Mesodermal cell (in vitro differentiated cells): ENCODE measurements at regions not wholly inside any gene's neighbourhood (a gene's known extent, or its start where the extent isn't known, plus 50 kb on each side); places are given as distances from the start of the nearest gene placed in this dataset.

Experiments
- H3K27ac ChIP-seq: 2 replicates; pipeline ENCODE4 v1.7.0; 2013; ENCODE audit warnings: mild to moderate bottlenecking, low read depth, low read length, moderate library complexity; ENCODE audit not compliant: severe bottlenecking
- H3K36me3 ChIP-seq: 2 replicates; pipeline ENCODE4 v1.7.1; 2013; ENCODE audit warnings: mild to moderate bottlenecking, low read length, moderate library complexity; ENCODE audit not compliant: control insufficient read depth, insufficient read depth
- H3K4me1 ChIP-seq: one replicate; pipeline ENCODE4 v1.7.1; 2013; ENCODE audit warnings: mild to moderate bottlenecking, low read length; ENCODE audit not compliant: insufficient read depth, control insufficient read depth, poor library complexity, severe bottlenecking
- H3K4me3 ChIP-seq: 2 replicates; pipeline ENCODE4 v1.7.0; 2013; ENCODE audit warnings: low read length, control low read depth, mild to moderate bottlenecking; ENCODE audit not compliant: insufficient read depth, poor library complexity, severe bottlenecking; ENCODE audit errors: extremely low read depth
- H3K9me3 ChIP-seq: 2 replicates; pipeline ENCODE4 v1.7.1; 2013; ENCODE audit warnings: mild to moderate bottlenecking, low read length, moderate library complexity; ENCODE audit not compliant: control insufficient read depth
- WGBS, 2 experiments: methylation state at CpG; one replicate each; pipeline ENCODE4 v1.1.5; 2013; ENCODE audit warnings: missing lambda C conversion rate in 2 of 2; ENCODE audit not compliant: insufficient coverage in 2 of 2; 5-methylcytosine and 5-hydroxymethylcytosine counted together

- no CpG with 5 or more reads among the region's 1 CpG for WGBS, 2 experiments
- peaks cover 57% of the 10 kb centered on the region for H3K4me1 ChIP-seq
- H3K36me3 ChIP-seq, result no peaks in the 10 kb centered on the region
- H3K4me3 ChIP-seq, result no peak overlapping the region
- H3K9me3 ChIP-seq, result no peaks in the 10 kb centered on the region
- H3K27ac ChIP-seq, result no peak overlapping the region
Observed at GRCh38 chr17:13753771-13754170, 152.0 kb upstream of the HS3ST3A1 start.

GRCh38 chr17:13755851-13756250 is 154.1 kb upstream of the HS3ST3A1 start:
- H3K27ac ChIP-seq, result no peak overlapping the region
- H3K9me3 ChIP-seq, result no peaks in the 10 kb centered on the region
- H3K4me1 ChIP-seq, result peaks cover 39% of the 10 kb centered on the region
- H3K36me3 ChIP-seq, result no peaks in the 10 kb centered on the region
- H3K4me3 ChIP-seq, result no peak overlapping the region
- WGBS, 2 experiments, result 93 to 98% methylated on average over 4 to 5 of the region's 8 CpGs

- no peak overlapping the region for H3K27ac ChIP-seq
Observed at GRCh38 chr17:13756763-13757162, 155.0 kb upstream of the HS3ST3A1 start.

GRCh38 chr17:13757871-13758270 is 156.1 kb upstream of the HS3ST3A1 start:
- Histone ChIP-seq H3K4me3 (no peak overlapping the region), H3K27ac (no peak overlapping the region)
- WGBS, 2 experiments, result no CpG with 5 or more reads among the region's 2 CpGs

More at GRCh38 chr17:13756763-13757162, 155.0 kb upstream of the HS3ST3A1 start:
- Histone ChIP-seq H3K4me3 (no peak overlapping the region), H3K36me3 (no peaks in the 10 kb centered on the region), H3K9me3 (no peaks in the 10 kb centered on the region), H3K4me1 (peaks cover 30% of the 10 kb centered on the region)
- 50% methylated on average over 1 of the region's 2 CpGs; no CpG with 5 or more reads in 1 of the 2 experiments for WGBS, 2 experiments

GRCh38 chr17:13759518-13760335 is 158.0 kb upstream of the HS3ST3A1 start:
- Histone ChIP-seq H3K36me3 (no peaks in the 10 kb centered on the region), H3K4me1 (peaks cover 19% of the 10 kb centered on the region), H3K27ac (no peak overlapping the region), H3K9me3 (no peaks in the 10 kb centered on the region), H3K4me3 (no peak overlapping the region)
- 100% methylated on average over 1 of the region's 6 CpGs; no CpG with 5 or more reads in 1 of the 2 experiments for WGBS, 2 experiments

More at GRCh38 chr17:13757871-13758270, 156.1 kb upstream of the HS3ST3A1 start:
- no peaks in the 10 kb centered on the region for H3K36me3 ChIP-seq
- H3K9me3 ChIP-seq, result no peaks in the 10 kb centered on the region
- H3K4me1 ChIP-seq, result peaks cover 28% of the 10 kb centered on the region

GRCh38 chr17:13761038-13761603 is 159.4 kb upstream of the HS3ST3A1 start:
- no peak overlapping the region for H3K4me3 ChIP-seq
- no peaks in the 10 kb centered on the region for H3K9me3 ChIP-seq
- WGBS, 2 experiments, result no CpG with 5 or more reads among the region's 2 CpGs
- H3K4me1 ChIP-seq, result peaks cover 16% of the 10 kb centered on the region
- no peaks in the 10 kb centered on the region for H3K36me3 ChIP-seq
- no peak overlapping the region for H3K27ac ChIP-seq

GRCh38 chr17:13765701-13766100 is 164.0 kb upstream of the HS3ST3A1 start:
- H3K27ac ChIP-seq, result no peak overlapping the region
- H3K4me3 ChIP-seq, result no peak overlapping the region
- no peaks in the 10 kb centered on the region for H3K4me1 ChIP-seq
- 90 to 100% methylated on average over 2 of the region's 2 CpGs for WGBS, 2 experiments
- H3K36me3 ChIP-seq, result no peaks in the 10 kb centered on the region
- H3K9me3 ChIP-seq, result peaks cover 13% of the 10 kb centered on the region

- no peak overlapping the region for H3K27ac ChIP-seq
- WGBS, 2 experiments, result 83 to 90% methylated on average over 1 to 3 of the region's 3 CpGs
- no peaks in the 10 kb centered on the region for H3K4me1 ChIP-seq
- H3K4me3 ChIP-seq, result no peak overlapping the region
- peaks cover 16% of the 10 kb centered on the region for H3K9me3 ChIP-seq
- H3K36me3 ChIP-seq, result no peaks in the 10 kb centered on the region
Observed at GRCh38 chr17:13770702-13771101, 169.0 kb upstream of the HS3ST3A1 start.

- WGBS, 2 experiments, result 40 to 54% methylated on average over 2 to 3 of the region's 3 CpGs
- H3K4me3 ChIP-seq, result no peak overlapping the region
- H3K4me1 ChIP-seq, result no peaks in the 10 kb centered on the region
- H3K36me3 ChIP-seq, result no peaks in the 10 kb centered on the region
- no peak overlapping the region for H3K27ac ChIP-seq
- H3K9me3 ChIP-seq, result peaks cover 12% of the 10 kb centered on the region
Observed at GRCh38 chr17:13775450-13775849, 173.7 kb upstream of the HS3ST3A1 start.

- H3K27ac ChIP-seq, result peak overlapping the region; percentile 36
- WGBS, 2 experiments, result 94 to 97% methylated on average over 5 to 6 of the region's 7 CpGs
Observed at GRCh38 chr17:13776027-13776551, 174.4 kb upstream of the HS3ST3A1 start.

GRCh38 chr17:13777003-13777402 is 175.3 kb upstream of the HS3ST3A1 start:
- Histone ChIP-seq H3K27ac (peak overlapping the region; percentile 36), H3K36me3 (no peaks in the 10 kb centered on the region), H3K4me1 (no peaks in the 10 kb centered on the region), H3K9me3 (peaks cover 7% of the 10 kb centered on the region), H3K4me3 (no peak overlapping the region)
- WGBS, 2 experiments, result 100% methylated on average over 2 of the region's 7 CpGs

More at GRCh38 chr17:13776027-13776551, 174.4 kb upstream of the HS3ST3A1 start:
- Histone ChIP-seq H3K9me3 (peaks cover 7% of the 10 kb centered on the region), H3K36me3 (no peaks in the 10 kb centered on the region), H3K4me3 (no peak overlapping the region), H3K4me1 (no peaks in the 10 kb centered on the region)
